C4-2B (cell line): ENCODE measurements at regions not wholly inside any gene's neighbourhood (a gene's known extent, or its start where the extent isn't known, plus 50 kb on each side); places are given as distances from the start of the nearest gene placed in this dataset.

Source experiments
- H3K27ac ChIP-seq: fragments of 450-650 bp; 2 replicates; pipeline ENCODE4 v1.5.1; 2017
- CTCF ChIP-seq: fragments of 450-650 bp; conservative IDR thresholded peaks from 2 replicates; pipeline ENCODE4 v1.5.1; 2017; ENCODE audit warnings: mild to moderate bottlenecking
- ZFX ChIP-seq: fragments of 450-650 bp; IDR thresholded peaks from 2 replicates; pipeline ENCODE4 v1.6.1; 2017

- no peak for TF ChIP-seq CTCF
- TF ChIP-seq ZFX, result no peak
- H3K27ac ChIP-seq, result peak overlapping the region; percentile 36; the same call in 1 of the 2 replicates
Measured at GRCh38 chr7:27361522-27361921, 118.9 kb downstream of the EVX1 start.

- H3K27ac ChIP-seq, result peak overlapping the region; percentile 36; the same call in 1 of the 2 replicates
- TF ChIP-seq CTCF (no peak), ZFX (no peak)
Measured at GRCh38 chr7:27362026-27362425, 119.4 kb downstream of the EVX1 start.

GRCh38 chr7:27364344-27364758, 121.7 kb downstream of the EVX1 start:
- TF ChIP-seq ZFX, result no peak
- no peak for TF ChIP-seq CTCF
- H3K27ac ChIP-seq, result no peak overlapping the region

GRCh38 chr7:27367179-27367932, 124.8 kb downstream of the EVX1 start:
- no peak overlapping the region for H3K27ac ChIP-seq
- TF ChIP-seq CTCF, result no peak
- TF ChIP-seq ZFX, result no peak

- no peak overlapping the region for H3K27ac ChIP-seq
- TF ChIP-seq ZFX, result no peak
- no peak for TF ChIP-seq CTCF
Measured at GRCh38 chr7:27367933-27368549, 125.4 kb downstream of the EVX1 start.

- H3K27ac ChIP-seq, result peak overlapping the region; percentile 51
- TF ChIP-seq ZFX, result no peak
- no peak for TF ChIP-seq CTCF
Measured at GRCh38 chr7:27374958-27375841, 132.6 kb downstream of the EVX1 start.
